SK-N-MC (cell line): ENCODE measurements at regions not wholly inside any gene's neighbourhood (a gene's known extent, or its start where the extent isn't known, plus 50 kb on each side); places are given as distances from the start of the nearest gene placed in this dataset.

Source experiments
- DNase-seq: peaks from one replicate; pipeline ENCODE4 v3.0.0-alpha.2; 2011; ENCODE audit warnings: low read depth, low spot score
- H3K27ac ChIP-seq: fragments of 200-600 bp; sonication (generic); 2 replicates; pipeline ENCODE4 v1.5.1; 2016; ENCODE audit warnings: mixed run types
- H3K36me3 ChIP-seq: fragments of 200-600 bp; sonication (generic); 2 replicates; pipeline ENCODE4 v1.6.1; 2017; ENCODE audit warnings: antibody characterized with exemption, low read length, mixed read lengths; ENCODE audit not compliant: insufficient read depth
- H3K4me3 ChIP-seq: fragments of 200-600 bp; sonication (generic); 2 replicates; pipeline ENCODE4 v1.5.1; 2016
- H3K9ac ChIP-seq: fragments of 200-600 bp; sonication (generic); 2 replicates; pipeline ENCODE4 v1.8.0; 2017; ENCODE audit warnings: mixed run types, mixed read lengths; ENCODE audit not compliant: insufficient read length
- H3K9me3 ChIP-seq: fragments of 200-600 bp; sonication (generic); 2 replicates; pipeline ENCODE4 v1.6.1; 2017; ENCODE audit warnings: low read depth, mild to moderate bottlenecking, antibody characterized with exemption, low read length, moderate library complexity, mixed read lengths
- EZH2 ChIP-seq: fragments of 200-600 bp; sonication (generic); IDR thresholded peaks from one replicate; pipeline ENCODE4 v1.6.1; 2017; ENCODE audit warnings: antibody characterized with exemption
- FOXP2 ChIP-seq: optimal IDR thresholded peaks from 2 replicates; pipeline ENCODE3; 2011; ENCODE audit warnings: mild to moderate bottlenecking, moderate library complexity; ENCODE audit not compliant: insufficient read depth; ENCODE audit errors: extremely low read length, control extremely low read depth
- POLR2AphosphoS5 ChIP-seq: IDR thresholded peaks from 2 replicates; pipeline ENCODE4 v1.6.1; 2012; ENCODE audit warnings: mild to moderate bottlenecking, low read depth, low read length, borderline replicate concordance

- Histone ChIP-seq H3K9ac (no peak overlapping the region), H3K4me3 (no peak overlapping the region), H3K9me3 (no peaks in the 10 kb centered on the region), H3K36me3 (no peaks in the 10 kb centered on the region), H3K27ac (no peak overlapping the region)
- TF ChIP-seq FOXP2 (no peak), POLR2AphosphoS5 (no peak), EZH2 (no peak)
- DNase-seq, result no peak
Observed at GRCh38 chr3:112693186-112693585, 52.2 kb upstream of the CCDC80 start.
